Panc1 (cell line): ENCODE measurements at regions not wholly inside any gene's neighbourhood (a gene's known extent, or its start where the extent isn't known, plus 50 kb on each side); places are given as distances from the start of the nearest gene placed in this dataset.

ENCODE experiments used
- CTCF ChIP-seq: fragments of 450-650 bp; IDR thresholded peaks from 2 replicates; pipeline ENCODE4 v1.5.1; 2017; ENCODE audit warnings: mild to moderate bottlenecking
- POLR2AphosphoS5 ChIP-seq: IDR thresholded peaks from 2 replicates; pipeline ENCODE4 v1.6.1; 2012; ENCODE audit warnings: mild to moderate bottlenecking, low read depth, low read length, moderate library complexity

GRCh38 chr4:130338851-130339250, 1242.9 kb downstream of the C4orf33 start:
- TF ChIP-seq CTCF: no peak
- no peak for TF ChIP-seq POLR2AphosphoS5
